ENCODE measurements at regions not wholly inside any gene's neighbourhood (a gene's known extent, or its start where the extent isn't known, plus 50 kb on each side); places are given as distances from the start of the nearest gene placed in this dataset.
A peak's percentile ranks its signal among the peaks of the same experiment; 100 is the strongest.

DNA sequence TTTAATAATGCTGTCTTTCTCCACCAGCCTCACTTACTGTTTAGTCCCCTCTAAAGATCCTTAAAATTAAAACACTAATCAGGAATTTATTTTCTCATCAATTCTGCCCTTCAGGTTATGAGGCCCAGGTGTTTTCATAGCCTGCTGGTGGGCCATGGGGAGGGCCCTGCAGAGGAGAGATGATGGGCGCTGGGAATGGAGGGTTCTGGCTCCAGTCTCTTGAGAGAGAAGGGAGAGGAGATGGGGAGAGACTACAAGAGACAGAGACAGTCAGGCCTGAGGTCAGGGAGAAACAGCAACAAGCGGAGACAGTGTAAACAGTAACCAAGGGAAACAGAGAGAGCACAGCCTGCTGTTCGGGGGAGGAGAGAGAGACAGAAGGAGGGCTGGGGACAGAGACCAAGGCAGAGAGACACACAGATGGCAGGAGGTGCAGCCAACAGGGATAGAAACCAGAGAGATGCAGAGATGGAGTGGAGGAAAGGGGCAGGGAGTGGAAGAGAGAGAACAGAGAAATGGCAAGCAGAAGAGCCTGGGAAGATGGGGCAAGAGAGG lies 187.3 kb upstream of the SYT13 start:
- DNase-seq, result peak in 1 of 14 donors; percentile 31

DNA sequence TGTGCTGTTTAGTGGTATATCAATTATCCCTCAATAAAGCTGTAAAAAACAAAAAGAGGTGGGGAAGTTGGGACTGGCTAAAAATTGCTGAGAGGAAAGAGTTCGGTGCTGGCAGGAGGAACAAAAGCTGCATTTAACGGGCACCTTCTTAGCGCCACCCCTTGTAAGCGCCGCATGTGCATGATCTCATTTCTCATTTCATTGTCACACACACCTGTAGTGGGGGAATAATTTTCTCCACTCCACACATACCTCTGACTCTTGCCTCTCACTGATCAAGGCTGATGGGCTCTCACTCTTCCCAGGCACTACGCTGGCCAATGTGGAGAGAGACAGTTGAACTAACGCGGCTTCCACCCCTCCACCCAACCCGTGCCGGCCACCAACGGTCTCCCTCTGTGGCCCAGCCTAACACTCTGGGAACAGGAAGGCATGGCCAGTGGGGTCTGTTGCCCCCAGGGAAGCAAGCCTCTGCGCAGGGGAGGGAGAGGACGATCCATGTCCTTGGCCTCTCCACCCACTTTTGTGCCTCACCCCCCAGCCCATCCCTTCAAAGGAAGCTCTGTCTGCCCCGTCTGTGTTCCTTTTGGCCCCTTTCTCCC lies 186.7 kb upstream of the SYT13 start:
- no peak for DNase-seq

- DNase-seq, result no peak
These were observed 185.1 kb upstream of the SYT13 start for GRCh38 chr11:45471266-45471665.

GRCh38 chr11:45470794-45471167 lies 184.6 kb upstream of the SYT13 start:
- no peak for DNase-seq

DNA sequence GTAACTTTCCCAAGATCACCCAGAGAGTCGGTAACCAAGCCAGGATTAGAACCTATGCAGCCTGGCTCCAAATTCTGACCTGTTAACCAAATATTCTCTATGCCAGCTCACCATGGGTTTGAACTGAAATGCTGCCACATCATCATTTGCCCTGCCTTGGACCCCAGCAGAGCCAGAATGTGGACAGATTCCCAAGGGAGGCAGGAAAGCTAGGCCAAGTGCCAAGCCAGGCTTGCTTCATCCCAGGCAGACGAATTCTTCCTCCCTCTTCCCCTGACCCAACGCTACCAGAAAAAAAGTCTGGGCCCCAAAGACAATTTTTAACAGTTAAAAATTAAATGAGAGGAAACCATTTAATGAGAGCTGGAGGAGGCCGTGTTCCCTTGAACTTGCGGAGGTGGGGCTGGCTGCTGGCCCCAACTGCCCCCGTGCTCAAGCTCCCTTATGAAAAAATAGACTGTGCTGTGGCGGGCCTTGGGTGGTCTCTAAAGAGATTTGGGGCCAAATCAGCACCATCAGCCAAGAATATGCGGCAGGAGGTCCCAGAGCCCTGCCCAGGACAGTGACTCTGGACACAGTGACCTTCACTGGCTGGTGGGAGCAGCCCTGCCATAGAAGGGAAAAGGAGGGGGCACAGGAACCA lies 184.1 kb upstream of the SYT13 start:
- peak in 1 of 14 donors; percentile 22 for DNase-seq

- no peak for DNase-seq
These were observed 182.2 kb upstream of the SYT13 start for GRCh38 chr11:45468267-45468856.

GRCh38 chr11:45463541-45463940 lies 177.4 kb upstream of the SYT13 start:
- no peak for DNase-seq

DNA sequence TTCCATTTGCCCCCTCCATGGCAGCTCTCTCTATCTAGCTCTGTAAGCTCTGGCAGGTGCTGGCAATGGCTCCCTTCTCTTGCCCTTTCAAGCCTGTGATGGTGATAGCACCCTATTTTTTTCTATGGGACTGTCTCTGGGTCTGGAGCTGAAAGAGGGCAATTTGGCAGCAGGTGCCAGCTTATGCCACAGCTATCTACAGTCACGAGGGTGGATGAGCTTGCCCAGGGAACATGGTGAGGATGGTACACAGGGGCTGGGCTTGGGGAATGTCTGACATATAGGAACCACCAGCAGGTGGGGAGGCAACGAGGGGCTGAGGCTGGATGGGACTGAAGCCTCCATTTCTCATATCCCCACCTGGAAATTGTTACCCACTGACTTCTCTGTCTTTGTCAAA lies 175.4 kb upstream of the SYT13 start:
- no peak for DNase-seq

DNA sequence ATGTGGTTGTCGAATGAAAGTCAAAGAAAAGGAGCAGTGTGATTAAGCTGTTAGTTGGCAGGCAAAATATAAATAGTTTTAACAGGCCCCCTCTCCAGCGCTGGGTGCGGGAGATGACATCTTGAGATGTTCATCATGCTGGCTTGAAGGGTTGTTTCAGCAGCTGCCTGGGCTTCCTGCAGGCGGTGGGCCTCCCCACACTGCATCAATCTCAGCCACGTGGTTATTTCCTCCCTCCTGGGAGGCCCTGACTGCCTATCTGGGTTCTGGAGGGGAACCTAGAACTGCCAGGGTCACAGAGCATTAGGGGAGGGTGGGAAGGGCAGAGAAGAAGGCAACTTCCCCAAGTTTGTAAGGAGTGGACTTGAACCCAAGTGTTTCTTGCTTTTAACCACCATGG lies 173.3 kb upstream of the SYT13 start:
- no peak for DNase-seq

DNA sequence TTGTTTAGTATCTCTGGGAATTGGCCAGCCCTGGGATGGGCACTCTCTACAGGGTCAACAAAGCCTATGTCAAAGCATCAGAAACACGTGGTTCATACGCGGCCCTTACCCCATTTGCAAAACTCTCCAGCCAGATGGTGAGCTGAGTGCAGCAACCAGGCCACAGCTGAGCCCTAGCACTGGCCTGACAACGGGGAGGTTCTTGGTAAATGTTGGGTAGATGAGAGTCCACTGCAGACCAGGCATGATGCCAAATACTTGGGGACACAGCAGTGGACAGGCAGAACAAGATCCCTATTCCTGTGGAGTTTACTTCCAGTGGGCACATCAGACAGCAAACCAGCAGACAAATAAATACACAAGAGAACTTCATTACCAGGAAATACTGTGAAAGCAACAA lies 172.1 kb upstream of the SYT13 start:
- no peak for DNase-seq

DNA sequence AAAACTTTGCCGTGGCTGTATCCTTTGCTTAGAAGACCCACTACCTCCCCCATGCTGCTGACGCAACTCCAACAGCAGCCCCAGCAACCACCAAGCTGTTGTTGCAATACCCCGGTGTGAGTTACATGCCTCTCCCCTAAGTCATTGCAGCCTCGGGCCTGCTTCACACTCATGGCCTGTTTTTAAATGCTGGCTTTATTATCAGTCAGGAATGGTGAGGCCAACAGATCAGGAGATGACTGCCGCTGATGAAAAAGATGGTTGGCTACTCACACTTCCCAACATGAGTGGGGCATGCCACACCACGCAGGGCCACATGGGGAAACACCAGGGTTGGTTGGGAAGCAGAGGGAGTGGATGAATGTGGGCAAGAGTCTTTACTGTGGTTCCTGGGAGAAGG lies 171.5 kb upstream of the SYT13 start:
- DNase-seq, result no peak

- no peak for DNase-seq
These were observed 170.5 kb upstream of the SYT13 start for GRCh38 chr11:45456686-45457085.

DNA sequence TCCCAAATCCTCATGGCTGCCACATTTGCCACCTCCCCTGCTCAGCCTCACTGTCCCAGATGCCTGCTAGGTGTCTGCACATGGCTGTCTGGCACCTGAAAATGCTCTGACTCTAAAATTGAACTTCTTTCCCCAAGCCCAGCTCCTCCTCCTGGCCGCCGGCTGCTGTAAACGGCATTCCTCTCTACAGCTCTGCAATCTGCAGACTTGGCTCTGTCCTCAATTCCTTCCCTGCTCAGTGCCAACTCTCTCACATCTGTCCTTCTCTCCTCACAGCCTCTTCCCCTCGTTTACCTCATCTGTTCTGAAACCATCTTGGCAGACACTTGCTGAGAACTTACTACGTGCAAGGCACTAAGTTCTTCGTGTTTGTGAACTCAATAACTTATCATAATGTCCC lies 169.4 kb upstream of the SYT13 start:
- no peak for DNase-seq

DNA sequence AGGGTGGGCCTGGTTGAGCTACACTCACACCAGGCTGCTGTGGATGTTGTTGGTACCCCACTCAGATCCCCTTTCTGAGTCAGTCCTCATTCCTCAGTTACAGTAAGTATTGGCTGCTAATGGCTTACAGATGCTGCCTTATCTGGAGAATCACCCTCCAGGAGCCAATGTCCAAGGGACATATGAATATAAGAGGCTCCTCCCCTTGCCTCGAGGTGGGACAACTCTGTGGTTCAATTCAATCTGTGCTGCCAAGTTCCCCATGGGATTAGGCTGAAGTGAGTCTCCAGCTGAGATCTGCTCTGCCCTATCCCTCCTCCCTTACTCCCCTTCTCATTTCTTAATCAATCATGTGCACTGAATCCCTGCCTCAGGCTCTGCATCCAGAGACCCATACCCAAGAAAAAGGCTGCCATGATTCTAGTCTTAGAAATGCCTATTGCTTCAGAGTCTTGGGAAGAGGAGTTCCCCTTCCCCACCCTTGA lies 168.8 kb upstream of the SYT13 start:
- no peak for DNase-seq

DNA sequence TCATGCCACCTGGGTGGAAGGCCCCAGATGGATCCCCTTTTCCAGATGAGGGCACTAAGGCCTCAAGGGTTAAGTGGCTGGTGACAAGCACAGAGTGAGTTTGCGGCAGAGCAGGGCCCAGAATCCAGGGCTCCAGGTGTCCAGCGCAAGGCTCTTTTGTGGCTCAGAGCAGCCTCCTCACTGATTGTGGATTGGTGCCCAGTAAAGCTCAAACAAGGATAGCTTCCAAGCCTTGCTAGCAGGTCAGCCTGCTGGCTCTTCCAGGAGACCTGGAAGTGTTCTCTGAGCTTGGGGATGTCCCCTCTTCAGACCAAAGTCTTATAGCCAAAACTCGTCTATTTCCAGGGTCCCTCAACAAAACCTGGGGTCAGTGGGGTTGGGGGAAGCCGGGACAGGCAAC lies 167.6 kb upstream of the SYT13 start:
- DNase-seq, result peak in 1 of 14 donors; percentile 46

GRCh38 chr11:45451766-45452440 lies 165.8 kb upstream of the SYT13 start:
- DNase-seq, result no peak

DNA sequence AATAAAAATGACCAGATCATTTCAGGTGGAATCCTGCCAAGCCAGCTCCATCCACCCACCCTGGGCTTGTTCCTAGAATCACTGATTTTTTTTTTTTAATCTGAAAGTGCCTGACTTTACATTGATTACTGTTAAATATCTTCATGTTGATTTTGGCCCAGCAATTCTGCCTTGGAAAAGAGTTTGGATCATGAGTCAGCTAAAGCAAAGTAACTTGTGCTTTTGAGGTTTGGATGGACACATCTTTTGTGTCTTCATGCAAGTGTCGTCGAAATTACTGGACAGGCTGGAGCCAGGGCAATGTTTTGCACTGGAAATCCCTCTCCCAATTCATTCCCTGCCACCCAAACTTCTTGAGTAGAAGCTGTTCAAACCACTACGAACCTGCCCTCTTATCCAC lies 164.0 kb upstream of the SYT13 start:
- DNase-seq, result no peak

GRCh38 chr11:45449036-45449601 lies 163.0 kb upstream of the SYT13 start:
- DNase-seq, result no peak

GRCh38 chr11:45448561-45448960 lies 162.4 kb upstream of the SYT13 start:
- DNase-seq, result no peak

DNA sequence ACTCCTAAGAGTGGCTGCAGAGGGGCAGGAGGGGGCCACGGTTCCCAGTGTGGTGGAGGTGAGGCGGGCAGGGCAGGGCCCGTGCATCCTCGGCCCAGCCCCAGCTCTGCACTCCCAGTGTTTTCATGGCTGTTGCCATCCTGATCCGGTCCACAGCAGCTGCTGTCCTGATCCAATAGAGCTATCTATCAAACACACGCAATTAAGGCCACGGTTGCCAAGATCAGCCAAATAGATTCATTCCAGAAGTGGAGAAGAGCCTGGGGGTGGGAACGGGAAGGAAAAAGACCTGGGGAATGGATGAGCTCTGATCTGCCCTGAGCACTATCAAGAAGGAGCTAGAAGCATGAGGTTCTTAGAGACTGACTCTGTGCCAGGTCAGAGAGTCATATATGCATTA lies 160.9 kb upstream of the SYT13 start:
- no peak for DNase-seq

DNA sequence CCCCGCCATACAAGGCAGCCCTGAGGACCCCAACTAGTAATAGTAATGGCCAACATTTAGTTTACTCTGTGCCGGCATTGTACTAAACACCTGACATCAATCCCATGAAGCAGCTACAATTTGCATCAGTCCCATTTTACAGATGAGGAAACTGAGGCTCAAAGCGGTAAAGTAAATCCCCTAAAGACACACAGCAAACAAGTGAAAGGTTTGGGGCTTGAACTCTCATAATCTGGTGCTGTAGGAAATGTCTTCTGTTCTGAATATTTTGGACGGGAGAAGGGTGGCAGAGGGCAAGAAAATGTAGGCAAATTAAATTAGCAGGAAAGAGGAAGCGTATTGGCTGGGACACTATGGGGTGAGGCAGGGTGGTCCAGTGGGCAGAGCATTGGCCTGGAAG lies 160.3 kb upstream of the SYT13 start:
- DNase-seq, result no peak

- no peak for DNase-seq
These were observed 158.7 kb upstream of the SYT13 start for GRCh38 chr11:45444796-45445195.

DNA sequence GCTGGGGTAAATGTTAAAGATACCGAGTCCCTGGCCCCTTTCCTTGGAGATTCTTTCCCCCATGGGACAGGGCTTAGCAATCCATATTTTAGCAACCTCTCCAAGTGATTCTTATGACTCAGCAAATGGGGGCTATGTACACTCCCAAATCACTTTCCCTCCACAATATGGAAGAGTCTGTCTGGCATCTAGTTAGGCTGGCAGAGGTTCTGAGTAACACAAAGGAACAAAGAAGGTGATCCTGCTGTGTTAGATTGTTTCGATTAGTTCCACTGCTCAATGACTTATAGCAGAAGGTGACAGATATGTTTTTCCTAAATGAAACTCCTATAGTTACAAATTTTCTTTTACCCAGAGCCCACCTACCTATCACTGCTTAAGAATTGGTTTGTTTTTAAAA lies 154.0 kb upstream of the SYT13 start:
- DNase-seq, result no peak
